GM18517 (cell line): ENCODE measurements at regions not wholly inside any gene's neighbourhood (a gene's known extent, or its start where the extent isn't known, plus 50 kb on each side); places are given as distances from the start of the nearest gene placed in this dataset.
A peak's percentile ranks its signal among the peaks of the same experiment; 100 is the strongest.

Experiments
- ATAC-seq: cut with Tn5 transposase; IDR thresholded peaks from one replicate; pipeline ENCODE4 v1.9.1; 2021; ENCODE audit warnings: mild to moderate bottlenecking, moderate library complexity; ENCODE audit not compliant: unreplicated experiment

- ATAC-seq, result no peak
Observed at GRCh38 chr2:60652832-60653340, 99.4 kb upstream of the BCL11A start.

DNA sequence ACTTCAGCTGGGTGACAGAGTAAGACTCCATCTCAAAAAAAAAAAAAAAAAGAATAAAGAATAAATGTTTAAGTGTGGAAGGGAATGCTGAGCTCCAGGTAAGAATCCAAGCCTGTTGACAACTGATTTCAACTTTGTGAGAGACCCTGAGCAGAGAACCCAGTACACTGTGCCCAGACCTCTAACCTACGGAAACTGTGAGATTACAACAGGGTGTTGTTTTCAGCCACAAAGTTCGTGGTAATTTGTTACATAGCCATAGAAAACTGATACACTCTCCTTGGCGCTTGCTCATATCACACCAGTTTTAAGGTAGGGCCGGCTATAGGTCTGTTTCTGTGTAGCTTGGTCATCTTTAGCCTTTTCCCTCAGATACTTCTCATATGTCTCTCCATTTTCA lies 98.4 kb upstream of the PAPOLG start:
- ATAC-seq, result no peak

- no peak for ATAC-seq
Observed at GRCh38 chr2:60659026-60659425, 97.0 kb upstream of the PAPOLG start.

GRCh38 chr2:60661073-60661738 lies 94.9 kb upstream of the PAPOLG start:
- no peak for ATAC-seq

- no peak for ATAC-seq
Observed at GRCh38 chr2:60662781-60663180, 93.3 kb upstream of the PAPOLG start.

- ATAC-seq, result no peak
Observed at GRCh38 chr2:60671966-60672365, 84.1 kb upstream of the PAPOLG start.

- peak; percentile 91 for ATAC-seq
Observed at GRCh38 chr2:60674524-60675165, 81.4 kb upstream of the PAPOLG start.

- no peak for ATAC-seq
Observed at GRCh38 chr2:60675301-60675700, 80.8 kb upstream of the PAPOLG start.

DNA sequence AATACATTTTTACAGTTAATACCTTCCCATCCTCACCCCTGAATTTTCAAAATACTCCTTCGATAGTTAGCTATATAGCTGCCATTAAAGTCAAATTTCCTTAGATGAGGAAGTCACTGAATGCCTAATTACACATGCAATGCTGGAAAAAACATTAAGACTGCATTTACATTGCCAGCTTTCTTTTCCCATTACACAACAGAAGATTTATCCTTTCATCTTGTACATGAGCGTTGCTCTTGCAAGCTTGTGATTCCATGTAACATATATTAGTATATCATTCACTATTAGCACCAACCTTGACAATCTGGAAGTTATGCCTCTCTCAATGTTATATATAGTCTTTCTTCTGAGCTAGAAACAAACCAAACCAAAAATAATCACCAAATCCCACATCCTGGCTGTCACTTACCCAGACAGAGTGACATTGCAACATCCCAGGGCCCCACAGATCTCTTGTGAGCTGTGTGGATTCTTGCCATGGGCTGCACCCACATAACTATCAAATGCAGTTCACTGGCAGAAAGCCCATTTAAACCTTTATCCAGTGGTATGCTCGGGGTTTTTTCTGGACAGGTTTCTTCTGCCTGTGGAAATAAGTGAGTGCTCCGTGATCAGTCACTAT lies 79.2 kb upstream of the PAPOLG start:
- no peak for ATAC-seq

GRCh38 chr2:60677356-60677755 lies 78.7 kb upstream of the PAPOLG start:
- ATAC-seq, result no peak

DNA sequence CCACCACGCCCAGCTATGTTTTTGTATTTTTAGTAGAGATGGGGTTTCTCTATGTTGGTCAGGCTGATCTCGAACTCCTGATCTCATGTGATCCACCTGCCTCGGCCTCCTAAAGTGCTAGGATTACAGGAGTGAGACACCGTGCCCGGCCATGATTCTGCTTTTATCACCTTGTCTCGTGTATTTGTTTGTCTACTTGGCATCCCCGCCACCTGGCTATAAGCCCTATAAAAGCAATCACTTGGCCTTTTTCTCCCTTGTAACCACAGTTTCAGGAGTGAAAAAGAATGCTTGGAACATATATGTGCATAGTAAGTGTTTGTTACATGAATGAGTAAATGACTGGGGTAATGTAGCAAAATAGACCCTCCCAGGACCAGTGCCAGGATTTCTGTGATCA lies 77.5 kb upstream of the PAPOLG start:
- no peak for ATAC-seq

DNA sequence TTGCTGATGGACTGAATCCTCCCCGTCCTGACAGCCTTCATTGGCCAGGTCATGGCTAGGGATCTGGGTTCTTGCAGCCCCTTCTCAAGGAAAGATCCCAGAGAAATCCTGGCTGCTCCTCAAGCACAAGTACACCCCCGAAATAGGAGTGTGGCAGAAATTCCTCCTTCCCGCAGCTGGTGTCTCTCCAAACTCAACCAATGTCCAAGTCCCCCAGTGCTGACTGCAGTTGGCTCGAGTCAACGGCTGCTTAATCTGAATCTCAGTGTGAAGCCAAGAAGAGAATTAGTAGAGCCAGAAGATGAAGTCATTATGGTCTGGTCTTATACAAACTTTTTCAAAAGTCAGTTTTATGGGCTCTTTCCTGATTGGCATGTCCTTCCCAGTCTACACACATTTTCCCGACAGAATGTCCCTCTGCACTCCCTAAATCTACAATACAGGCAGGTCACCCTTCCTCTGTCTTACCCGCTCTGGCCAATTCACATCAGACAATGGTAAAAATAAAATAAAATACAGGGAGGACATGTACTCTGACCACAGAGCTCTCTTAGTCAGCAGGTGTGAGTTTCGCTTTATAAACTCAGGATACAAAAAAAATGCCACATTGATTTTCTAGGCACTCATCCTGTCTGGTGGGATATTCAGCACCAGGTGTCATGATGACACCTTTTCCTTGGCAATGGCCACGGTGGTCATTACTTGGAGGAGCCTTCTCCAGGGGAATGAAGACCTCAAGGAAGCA lies 76.9 kb upstream of the PAPOLG start:
- no peak for ATAC-seq

DNA sequence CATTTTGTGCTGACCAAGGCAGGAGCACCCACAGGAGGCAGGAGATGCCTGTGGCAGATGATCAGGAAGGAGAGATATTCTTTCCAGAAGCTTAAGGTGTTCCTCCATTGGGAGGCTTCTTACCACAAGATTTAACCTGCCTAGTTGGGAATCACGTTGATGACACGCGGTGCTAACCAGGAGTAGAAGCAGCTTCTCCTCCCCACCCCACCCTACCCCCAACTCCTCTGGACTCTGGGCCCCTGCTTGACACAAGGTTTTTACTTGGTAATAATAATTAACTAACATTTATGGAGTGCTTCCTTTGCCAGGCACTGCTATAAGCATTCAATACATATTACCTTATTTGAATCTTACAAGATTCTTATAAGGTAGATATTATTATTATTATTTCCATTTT lies 62.5 kb upstream of the PAPOLG start:
- ATAC-seq, result no peak

- no peak for ATAC-seq
Observed at GRCh38 chr2:60695793-60696192, 60.3 kb upstream of the PAPOLG start.

GRCh38 chr2:60699617-60700016 lies 56.5 kb upstream of the PAPOLG start:
- no peak for ATAC-seq

GRCh38 chr2:60706021-60706420 lies 50.0 kb upstream of the PAPOLG start:
- ATAC-seq, result no peak
